Renal cortical epithelial cell (primary cell): ENCODE measurements at regions not wholly inside any gene's neighbourhood (a gene's known extent, or its start where the extent isn't known, plus 50 kb on each side); places are given as distances from the start of the nearest gene placed in this dataset.
"Not testable (repeated sequence)": the region's sequence is repeated elsewhere in the genome, so short reads cannot be mapped to it uniquely, and the experiment has no call there.

ENCODE experiments used
- DNase-seq: peaks from one replicate; pipeline ENCODE4 v3.0.0-alpha.2; 2011; ENCODE audit warnings: low read depth

- DNase-seq = no peak
These were observed 1382.3 kb downstream of the RAPGEF2 start for GRCh38 chr4:160485071-160485687.

- no peak for DNase-seq
These were observed 1389.3 kb downstream of the RAPGEF2 start for GRCh38 chr4:160492181-160492580.

- no peak for DNase-seq
These were observed 1390.3 kb downstream of the RAPGEF2 start for GRCh38 chr4:160493206-160493605.

- no peak for DNase-seq
These were observed 1392.5 kb downstream of the RAPGEF2 start for GRCh38 chr4:160495356-160495755.

- no peak for DNase-seq
These were observed 1395.3 kb downstream of the RAPGEF2 start for GRCh38 chr4:160498211-160498610.

- DNase-seq = no peak
These were observed 1402.8 kb downstream of the RAPGEF2 start for GRCh38 chr4:160505724-160506123.

- peak; percentile 41 for DNase-seq
These were observed 1408.0 kb downstream of the RAPGEF2 start for GRCh38 chr4:160510928-160511327.

GRCh38 chr4:160514126-160514525, 1411.2 kb downstream of the RAPGEF2 start:
- DNase-seq = peak; percentile 3

GRCh38 chr4:160523231-160523630, 1420.4 kb downstream of the RAPGEF2 start:
- no peak for DNase-seq

GRCh38 chr4:160537681-160538080, 1434.8 kb downstream of the RAPGEF2 start:
- no peak for DNase-seq

GRCh38 chr4:160546201-160546600, 1443.3 kb downstream of the RAPGEF2 start:
- DNase-seq = peak; percentile 58

GRCh38 chr4:160549951-160550519, 1447.2 kb downstream of the RAPGEF2 start:
- DNase-seq = not testable (repeated sequence)

- no peak for DNase-seq
These were observed 1459.8 kb downstream of the RAPGEF2 start for GRCh38 chr4:160562661-160563060.

GRCh38 chr4:160563552-160564282, 1460.8 kb downstream of the RAPGEF2 start:
- DNase-seq = no peak

GRCh38 chr4:160567634-160568033, 1464.8 kb downstream of the RAPGEF2 start:
- DNase-seq = no peak

- no peak for DNase-seq
These were observed 1467.4 kb downstream of the RAPGEF2 start for GRCh38 chr4:160570271-160570670.

- DNase-seq = not testable (repeated sequence)
These were observed 1471.4 kb downstream of the RAPGEF2 start for GRCh38 chr4:160574272-160574671.

- DNase-seq = no peak
These were observed 1477.7 kb downstream of the RAPGEF2 start for GRCh38 chr4:160580581-160580980.

GRCh38 chr4:160592258-160592657, 1489.4 kb downstream of the RAPGEF2 start:
- no peak for DNase-seq

GRCh38 chr4:160595646-160596045, 1492.8 kb downstream of the RAPGEF2 start:
- DNase-seq = no peak

- DNase-seq = no peak
These were observed 1501.7 kb downstream of the RAPGEF2 start for GRCh38 chr4:160604541-160604940.

GRCh38 chr4:160611181-160611580, 1508.3 kb downstream of the RAPGEF2 start:
- DNase-seq = no peak

GRCh38 chr4:160631044-160631443, 1528.2 kb downstream of the RAPGEF2 start:
- no peak for DNase-seq
